Activated T-helper 2 cell treated with anti-CD3 and anti-CD28 coated beads, Interferon-gamma antibody, Interleukin-2, Interleukin-4, amounts not matched to agents 10 μg/mL and 5 μg/mL and 100 μg/mL, durations not matched to agents 14 hours and 24 hours and 36 hours (primary cell): ENCODE measurements at regions not wholly inside any gene's neighbourhood (a gene's known extent, or its start where the extent isn't known, plus 50 kb on each side); places are given as distances from the start of the nearest gene placed in this dataset.

Experiments
- DNase-seq: peaks from one replicate; pipeline ENCODE4 v3.0.0; 2021; ENCODE audit warnings: low spot score
- H3K27ac Mint-ChIP-seq: one replicate; pipeline ENCODE4 v1.8.0; 2021; ENCODE audit warnings: mixed read lengths
- H3K27me3 Mint-ChIP-seq: one replicate; pipeline ENCODE4 v1.8.0; 2021; ENCODE audit warnings: low read depth, mixed read lengths
- H3K36me3 Mint-ChIP-seq: one replicate; pipeline ENCODE4 v1.8.0; 2021; ENCODE audit warnings: low read depth, mixed read lengths
- H3K4me1 Mint-ChIP-seq: one replicate; pipeline ENCODE4 v1.8.0; 2021; ENCODE audit warnings: low read depth, mixed read lengths
- H3K4me3 Mint-ChIP-seq: one replicate; pipeline ENCODE4 v1.8.0; 2021; ENCODE audit warnings: low read depth, mild to moderate bottlenecking, moderate library complexity, mixed read lengths
- H3K9me3 Mint-ChIP-seq: one replicate; pipeline ENCODE4 v1.8.0; 2021; ENCODE audit warnings: mixed read lengths
- intact Hi-C: fragments of 100-400 bp; cut with micrococcal nuclease; formaldehyde crosslinking; loops from one replicate; pipeline ENCODE4 v1.15.1; 2023

GRCh38 chrX:140933874-140934655 lies 68.3 kb upstream of the SPANXB1 start:
- intact Hi-C loops, result no loop called here
- H3K27me3 Mint-ChIP-seq, result no peaks in the 10 kb centered on the region
- no peak overlapping the region for H3K4me3 Mint-ChIP-seq
- no peak overlapping the region for H3K27ac Mint-ChIP-seq
- no peaks in the 10 kb centered on the region for H3K36me3 Mint-ChIP-seq
- H3K4me1 Mint-ChIP-seq, result no peaks in the 10 kb centered on the region
- no peak for DNase-seq
- no peaks in the 10 kb centered on the region for H3K9me3 Mint-ChIP-seq

GRCh38 chrX:140943513-140943912 lies 58.9 kb upstream of the SPANXB1 start:
- DNase-seq, result no peak
- H3K9me3 Mint-ChIP-seq, result no peaks in the 10 kb centered on the region
- intact Hi-C loops, result no loop called here
- H3K36me3 Mint-ChIP-seq, result no peaks in the 10 kb centered on the region
- H3K27ac Mint-ChIP-seq, result no peak overlapping the region
- no peaks in the 10 kb centered on the region for H3K4me1 Mint-ChIP-seq
- no peaks in the 10 kb centered on the region for H3K27me3 Mint-ChIP-seq
- H3K4me3 Mint-ChIP-seq, result no peak overlapping the region

- Mint-ChIP-seq H3K4me3 (no peak overlapping the region), H3K36me3 (no peaks in the 10 kb centered on the region), H3K4me1 (no peaks in the 10 kb centered on the region), H3K9me3 (no peaks in the 10 kb centered on the region), H3K27ac (no peak overlapping the region), H3K27me3 (no peaks in the 10 kb centered on the region)
- DNase-seq, result no peak
- intact Hi-C loops, result no loop called here
Measured at GRCh38 chrX:140944710-140945109, 57.7 kb upstream of the SPANXB1 start.

- no peaks in the 10 kb centered on the region for H3K9me3 Mint-ChIP-seq
- no peaks in the 10 kb centered on the region for H3K36me3 Mint-ChIP-seq
Measured at GRCh38 chrX:140948827-140949226, 53.6 kb upstream of the SPANXB1 start.

GRCh38 chrX:140949233-140949632 lies 53.2 kb upstream of the SPANXB1 start:
- no peak for DNase-seq
- H3K27me3 Mint-ChIP-seq, result no peaks in the 10 kb centered on the region
- H3K4me3 Mint-ChIP-seq, result no peak overlapping the region
- no peaks in the 10 kb centered on the region for H3K4me1 Mint-ChIP-seq
- H3K9me3 Mint-ChIP-seq, result no peaks in the 10 kb centered on the region
- H3K27ac Mint-ChIP-seq, result no peak overlapping the region
- H3K36me3 Mint-ChIP-seq, result no peaks in the 10 kb centered on the region
- intact Hi-C loops, result no loop called here

More at GRCh38 chrX:140948827-140949226, 53.6 kb upstream of the SPANXB1 start:
- no peaks in the 10 kb centered on the region for H3K4me1 Mint-ChIP-seq
- no peaks in the 10 kb centered on the region for H3K27me3 Mint-ChIP-seq
- intact Hi-C loops, result no loop called here
- no peak for DNase-seq
- H3K4me3 Mint-ChIP-seq, result no peak overlapping the region
- H3K27ac Mint-ChIP-seq, result no peak overlapping the region
